HUDEP-2 (cell line): ENCODE measurements at regions not wholly inside any gene's neighbourhood (a gene's known extent, or its start where the extent isn't known, plus 50 kb on each side); places are given as distances from the start of the nearest gene placed in this dataset.
"Not testable (repeated sequence)": the region's sequence is repeated elsewhere in the genome, so short reads cannot be mapped to it uniquely, and the experiment has no call there.

Experiments used
- DNase-seq, 76 experiments: peaks; one replicate each; lab custom pipeline; 2025; ENCODE audit not compliant: unreplicated experiment in 76 of 76; lab: John Stamatoyannopoulos, UW

DNA sequence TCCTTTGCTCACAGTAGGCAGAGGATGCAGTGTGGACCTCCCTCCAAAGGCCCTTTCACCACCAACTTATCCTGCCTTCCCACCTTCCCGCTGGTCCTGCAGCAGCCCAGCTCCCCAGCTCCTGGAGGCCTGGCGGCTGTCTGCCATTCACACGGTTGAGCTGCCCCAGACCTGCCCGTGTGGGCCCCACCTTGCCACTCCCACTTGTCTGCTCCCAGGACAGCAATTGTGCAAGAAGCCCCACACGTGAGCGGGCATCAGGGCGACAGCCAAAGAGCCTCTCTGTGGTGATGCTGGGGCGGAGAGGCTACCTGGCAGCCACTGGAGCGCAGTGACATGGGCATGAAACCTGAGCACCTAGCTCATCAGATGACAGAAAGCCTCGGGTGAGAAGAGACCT, 248.6 kb upstream of the MAF start:
- DNase-seq, result no peak

- no peak for DNase-seq
These were observed 248.2 kb upstream of the MAF start for GRCh38 chr16:79848719-79849118.

DNA sequence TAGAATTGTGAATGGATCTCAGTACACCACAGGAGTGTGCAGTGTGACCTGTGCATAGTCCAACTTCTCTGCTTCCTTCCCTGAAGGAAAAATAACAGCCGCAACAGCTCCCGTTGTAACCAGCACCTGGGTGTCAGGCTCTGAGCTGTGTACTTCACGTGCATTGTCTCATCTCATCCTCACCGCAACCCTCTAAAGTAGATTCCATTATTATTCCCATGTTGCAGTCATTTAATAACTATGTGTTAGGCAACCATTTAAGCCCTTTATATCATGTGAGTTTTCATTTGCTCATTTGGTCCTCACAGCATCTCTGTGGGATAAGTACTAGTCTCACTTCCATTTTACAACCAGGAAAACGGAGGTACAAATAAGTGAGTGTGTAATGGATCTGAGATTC, 247.0 kb upstream of the MAF start:
- DNase-seq, result no peak

DNA sequence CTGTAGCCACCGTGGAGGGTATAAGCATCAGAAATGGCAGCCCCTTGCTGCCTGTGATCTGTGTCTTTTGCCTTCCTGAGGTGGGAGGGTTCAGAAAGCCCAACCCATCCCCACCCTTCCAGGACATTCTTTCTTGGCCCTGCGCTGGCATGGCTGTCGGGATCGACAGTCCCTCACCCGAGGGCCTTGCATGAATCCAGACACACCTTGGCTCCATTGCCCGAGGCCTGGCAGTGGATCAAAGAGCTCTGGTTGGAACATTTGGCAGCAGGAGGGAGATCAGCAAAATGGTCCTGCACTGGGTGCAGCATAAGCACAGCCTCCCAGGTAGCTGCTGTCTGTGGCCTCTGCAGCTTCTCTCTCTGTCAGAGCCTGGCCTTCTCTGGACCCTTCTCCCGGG, 246.6 kb upstream of the MAF start:
- no peak for DNase-seq

DNA sequence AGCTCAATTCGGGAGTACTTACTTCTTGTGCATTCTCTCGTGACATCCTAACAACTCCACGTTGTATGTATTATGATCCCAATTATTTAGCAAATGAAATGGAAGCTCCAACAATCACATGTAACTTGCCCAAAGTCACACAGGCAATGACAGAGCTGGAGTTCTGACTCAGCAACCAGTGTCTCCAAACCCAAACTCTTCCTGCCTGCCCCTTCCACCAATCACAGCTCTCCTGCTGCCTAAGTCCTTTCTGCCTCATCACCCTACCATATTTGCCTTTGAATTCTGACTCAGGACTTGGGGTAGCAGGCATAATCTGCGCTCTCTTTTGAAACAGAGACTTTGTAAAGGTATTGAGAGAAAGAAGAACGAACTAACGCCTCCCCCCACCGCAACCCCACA, 245.2 kb upstream of the MAF start:
- no peak for DNase-seq

- no peak for DNase-seq
These were observed 244.6 kb upstream of the MAF start for GRCh38 chr16:79845033-79845733.

- DNase-seq, result no peak
These were observed 244.1 kb upstream of the MAF start for GRCh38 chr16:79844603-79845002.

GRCh38 chr16:79843631-79844043, 243.1 kb upstream of the MAF start:
- no peak for DNase-seq

GRCh38 chr16:79843145-79843544, 242.6 kb upstream of the MAF start:
- DNase-seq, result no peak

GRCh38 chr16:79842197-79842596, 241.7 kb upstream of the MAF start:
- no peak for DNase-seq

DNA sequence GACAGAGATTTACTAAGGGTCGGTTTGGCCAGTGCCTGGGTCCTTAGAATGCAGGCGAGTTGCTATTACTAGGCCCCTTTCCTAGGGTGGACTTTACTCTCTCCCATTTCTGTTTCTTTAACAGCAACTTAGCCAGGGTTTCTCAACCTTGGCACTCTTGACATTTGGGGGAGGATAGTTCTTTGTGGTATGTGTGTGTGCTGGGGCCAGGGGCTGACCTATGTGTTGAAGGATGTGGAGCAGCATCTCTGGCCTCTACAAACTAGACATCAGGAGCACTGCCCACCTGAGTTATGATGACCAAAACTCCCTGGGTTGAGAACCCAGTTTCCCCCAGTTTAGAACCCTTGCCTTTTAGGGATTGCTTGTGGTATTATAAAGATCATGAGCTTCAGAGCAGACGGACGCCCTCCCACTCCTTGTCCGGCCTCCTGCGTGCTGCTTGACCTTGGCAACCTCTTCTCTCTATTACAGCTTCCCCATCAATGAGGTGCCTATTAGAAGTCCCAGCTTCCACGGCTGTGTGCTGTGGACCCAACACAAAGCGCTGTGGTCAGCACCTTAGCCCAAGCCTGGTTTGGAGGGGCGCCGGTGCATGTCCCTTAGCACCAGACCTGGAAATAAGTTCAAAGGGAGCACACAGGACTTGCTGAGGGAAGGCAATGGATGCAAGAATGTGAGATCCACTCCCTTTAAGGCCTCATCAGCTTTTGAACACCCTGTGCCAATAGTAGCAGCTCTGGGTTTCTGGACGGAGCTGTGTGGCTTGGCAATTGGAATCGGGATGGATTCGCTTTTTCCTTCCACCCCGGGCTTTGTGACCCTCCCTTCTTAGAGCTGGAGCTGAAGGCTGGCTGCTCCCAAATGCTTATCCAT, 239.2 kb upstream of the MAF start:
- no peak for DNase-seq

- DNase-seq, result no peak
These were observed 238.1 kb upstream of the MAF start for GRCh38 chr16:79838496-79839259.

- no peak for DNase-seq
These were observed 235.6 kb upstream of the MAF start for GRCh38 chr16:79836144-79836543.

DNA sequence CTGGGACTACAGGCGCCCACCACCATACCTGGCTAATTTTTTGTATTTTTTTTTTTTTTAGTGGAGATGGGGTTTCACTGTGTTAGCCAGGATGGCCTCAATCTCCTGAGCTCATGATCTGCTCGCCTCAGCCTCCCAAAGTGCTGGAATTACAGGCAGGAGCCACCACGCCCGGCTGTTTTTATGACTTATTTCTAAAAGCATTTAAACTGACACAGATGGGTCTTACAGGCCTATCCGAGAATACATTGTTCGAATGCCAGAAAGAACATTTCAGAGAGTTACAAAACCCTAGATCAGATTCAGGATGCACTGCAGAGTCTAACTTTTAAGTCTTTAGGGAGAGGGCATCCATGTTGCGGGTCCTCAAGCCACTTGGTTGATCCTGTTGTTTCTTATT, 234.7 kb upstream of the MAF start:
- no peak for DNase-seq

DNA sequence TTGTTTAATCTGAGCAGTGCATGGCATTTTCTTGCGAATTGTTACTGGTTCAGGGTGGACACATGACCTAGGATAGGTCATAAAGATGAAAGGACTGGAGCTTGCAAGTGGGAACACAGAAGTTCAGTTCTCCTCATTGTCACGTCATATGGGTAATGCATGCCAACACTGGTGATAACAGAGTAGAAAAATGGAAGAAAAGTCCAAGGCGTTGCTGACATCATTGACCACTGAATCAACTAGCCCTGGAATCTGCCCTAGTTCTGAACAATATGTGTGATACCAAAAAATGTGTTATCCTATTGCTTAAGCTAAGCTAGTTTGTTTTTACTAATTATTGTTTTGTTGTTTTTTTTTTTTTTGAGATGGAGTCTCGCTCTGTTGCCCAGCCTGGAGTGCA, 234.2 kb upstream of the MAF start:
- DNase-seq, result no peak

GRCh38 chr16:79834003-79834402, 233.5 kb upstream of the MAF start:
- not testable (repeated sequence) for DNase-seq

DNA sequence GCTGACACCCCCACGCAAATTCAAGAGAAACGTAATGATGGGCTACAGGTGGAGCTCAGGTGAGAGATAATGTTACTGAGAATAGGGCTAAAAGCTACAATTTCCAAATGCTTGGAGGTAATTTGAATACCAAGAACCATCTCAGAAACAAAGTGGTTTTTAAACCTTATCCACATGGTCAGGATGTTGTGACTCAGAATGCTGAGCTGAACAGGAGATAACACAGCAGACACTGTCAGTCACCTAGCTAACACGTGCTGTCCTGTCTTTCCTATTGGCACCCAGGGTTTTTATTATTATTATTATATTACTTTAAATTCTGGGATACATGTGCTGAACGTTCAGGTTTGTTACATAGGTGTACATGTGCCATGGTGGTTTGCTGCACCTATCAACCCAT, 233.0 kb upstream of the MAF start:
- DNase-seq, result no peak

DNA sequence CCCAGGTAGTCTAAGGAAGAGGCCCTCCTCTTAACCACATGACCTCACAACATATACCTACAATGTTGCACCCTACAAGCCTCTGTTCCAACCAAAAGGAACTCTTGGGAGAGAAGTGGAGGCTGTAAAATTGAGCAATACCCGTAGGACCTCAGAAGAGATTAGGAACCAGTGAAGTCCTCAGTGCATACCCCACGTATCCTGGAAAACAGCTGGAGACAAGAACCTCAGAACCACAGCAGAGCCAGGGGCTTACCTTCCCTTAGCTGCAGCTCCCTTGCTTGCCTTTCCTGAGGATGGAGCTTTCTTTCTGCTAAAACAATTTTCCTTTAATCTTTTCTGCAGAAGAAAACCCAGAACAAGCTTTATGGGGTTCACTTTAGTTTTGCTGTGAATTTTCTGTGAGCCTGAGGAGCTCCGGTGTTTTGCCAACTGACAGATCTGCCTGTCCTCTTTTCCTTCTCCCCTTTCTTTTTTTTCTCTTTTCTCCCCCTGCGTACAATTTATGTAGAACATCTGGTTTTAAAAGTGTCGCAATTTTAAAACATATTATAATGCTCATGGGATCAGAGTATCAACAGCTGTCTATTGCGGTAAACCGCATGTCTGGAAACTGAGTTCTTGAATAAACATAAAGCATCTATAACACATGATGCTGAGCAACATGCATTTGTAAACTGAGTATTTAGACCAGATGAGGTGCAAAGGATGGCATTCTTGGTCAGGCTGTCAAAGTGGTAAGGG, 226.4 kb upstream of the MAF start:
- DNase-seq, result no peak

GRCh38 chr16:79825002-79825401, 224.5 kb upstream of the MAF start:
- no peak for DNase-seq

GRCh38 chr16:79823639-79824038, 223.1 kb upstream of the MAF start:
- no peak for DNase-seq

DNA sequence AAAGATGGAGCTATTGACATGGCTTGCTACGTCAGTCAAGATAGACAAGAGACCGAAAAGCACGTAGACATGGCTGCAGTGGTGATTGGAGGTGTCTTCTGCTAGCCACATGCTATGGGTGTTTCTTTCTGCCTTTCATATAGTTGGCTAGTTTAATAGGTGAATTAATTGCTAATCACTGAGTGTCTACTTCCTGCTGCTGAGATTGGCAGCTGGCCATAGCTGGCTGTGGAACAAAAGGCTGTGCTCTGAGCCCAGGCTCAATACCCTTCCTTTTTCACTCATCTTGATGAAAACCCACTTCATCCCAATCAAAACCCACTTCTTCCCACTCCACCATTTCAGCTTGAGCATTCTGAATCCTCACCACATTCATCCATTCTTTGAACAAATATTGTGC, 221.4 kb upstream of the MAF start:
- no peak for DNase-seq
